Thyroid gland (tissue), 4 donors: ENCODE measurements at regions not wholly inside any gene's neighbourhood (a gene's known extent, or its start where the extent isn't known, plus 50 kb on each side); places are given as distances from the start of the nearest gene placed in this dataset.

Experiments
- DNase-seq, 2 donors: peaks; one replicate each; pipeline ENCODE4 v3.0.0-alpha.2; 2019
- H3K27ac ChIP-seq, 3 donors: fragments of 200-600 bp; sonication (generic); 1 replicate in 2 of 3; 2 replicates in 1 of 3; pipeline ENCODE4 v1.5.1; 2016 to 2019; ENCODE audit warnings: mild to moderate bottlenecking in 1 of 3, moderate library complexity in 1 of 3
- H3K27me3 ChIP-seq: fragments of 200-600 bp; sonication (generic); one replicate; pipeline ENCODE4 v1.5.1; 2019
- H3K36me3 ChIP-seq, 2 donors: fragments of 200-600 bp; sonication (generic); one replicate each; pipeline ENCODE4 v1.5.1; 2016 to 2019
- H3K4me1 ChIP-seq, 2 donors: fragments of 200-600 bp; sonication (generic); one replicate each; pipeline ENCODE4 v1.5.1; 2017 to 2019
- H3K4me3 ChIP-seq, 3 donors: fragments of 200-600 bp; sonication (generic); replicated peaks in 1 of 3; 1 replicate in 2 of 3; 2 replicates in 1 of 3; pipeline ENCODE4 v1.5.1; 2016; ENCODE audit warnings: mild to moderate bottlenecking in 1 of 3
- H3K9me3 ChIP-seq: fragments of 200-600 bp; sonication (generic); one replicate; pipeline ENCODE4 v1.5.1; 2017
- POLR2A ChIP-seq, 2 donors: fragments of 450-650 bp; IDR thresholded peaks; one replicate each; pipeline ENCODE4 v1.6.1; 2017; ENCODE audit warnings: antibody characterized with exemption in 2 of 2, mild to moderate bottlenecking in 2 of 2, moderate library complexity in 1 of 2
- WGBS, 2 donors: methylation state at CpG; one replicate each; pipeline ENCODE4 v1.1.5; 2017; 5-methylcytosine and 5-hydroxymethylcytosine counted together
- intact Hi-C: fragments of 100-400 bp; cut with DNase I; formaldehyde crosslinking; loops from one replicate; pipeline ENCODE4 v1.15.1; 2023
- TF ChIP-seq, protein P1 (sequence below), 6 experiments: fragments of 200-600 bp in 3 of 6; fragments of 450-650 bp in 3 of 6; sonication (generic) in 3 of 6; IDR thresholded peaks; one replicate each; pipeline ENCODE4 v1.5.1; 2016 to 2019; ENCODE audit warnings: antibody characterized with exemption in 6 of 6, mild to moderate bottlenecking in 2 of 6, inconsistent platforms in 1 of 6, moderate library complexity in 1 of 6

DNA sequence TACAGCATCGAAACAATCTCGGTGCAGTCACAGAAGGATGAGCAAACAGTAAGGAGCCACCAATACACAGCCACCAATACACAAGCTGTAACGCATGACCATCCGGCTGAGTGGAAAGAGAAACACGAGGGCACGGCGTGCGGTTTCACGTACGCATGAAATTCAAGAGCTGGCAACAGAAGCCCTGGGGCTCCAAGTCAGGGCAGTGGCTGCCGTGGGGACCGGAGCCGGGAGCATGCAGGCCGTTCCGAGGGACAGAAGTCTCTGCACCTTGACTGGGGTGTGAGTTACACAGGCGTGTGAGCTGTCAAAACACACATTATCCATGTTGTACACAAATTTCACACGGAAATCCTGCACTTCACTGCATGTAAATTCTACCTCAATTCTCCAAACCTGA, 50.6 kb upstream of the METRNL start:
- no peaks in the 10 kb centered on the region for H3K27me3 ChIP-seq
- no peaks in the 10 kb centered on the region for H3K4me1 ChIP-seq
- DNase-seq = no peak
- WGBS, 2 donors = 93 to 96% methylated on average over 17 of the region's 17 CpGs
- no peak overlapping the region for H3K4me3 ChIP-seq
- no peaks in the 10 kb centered on the region for H3K36me3 ChIP-seq
- H3K9me3 ChIP-seq = no peaks in the 10 kb centered on the region
- intact Hi-C loops = no loop called here
- no peak for TF ChIP-seq POLR2A (IDR thresholded peaks at IDR 0.05)
- TF ChIP-seq, protein P1, sequence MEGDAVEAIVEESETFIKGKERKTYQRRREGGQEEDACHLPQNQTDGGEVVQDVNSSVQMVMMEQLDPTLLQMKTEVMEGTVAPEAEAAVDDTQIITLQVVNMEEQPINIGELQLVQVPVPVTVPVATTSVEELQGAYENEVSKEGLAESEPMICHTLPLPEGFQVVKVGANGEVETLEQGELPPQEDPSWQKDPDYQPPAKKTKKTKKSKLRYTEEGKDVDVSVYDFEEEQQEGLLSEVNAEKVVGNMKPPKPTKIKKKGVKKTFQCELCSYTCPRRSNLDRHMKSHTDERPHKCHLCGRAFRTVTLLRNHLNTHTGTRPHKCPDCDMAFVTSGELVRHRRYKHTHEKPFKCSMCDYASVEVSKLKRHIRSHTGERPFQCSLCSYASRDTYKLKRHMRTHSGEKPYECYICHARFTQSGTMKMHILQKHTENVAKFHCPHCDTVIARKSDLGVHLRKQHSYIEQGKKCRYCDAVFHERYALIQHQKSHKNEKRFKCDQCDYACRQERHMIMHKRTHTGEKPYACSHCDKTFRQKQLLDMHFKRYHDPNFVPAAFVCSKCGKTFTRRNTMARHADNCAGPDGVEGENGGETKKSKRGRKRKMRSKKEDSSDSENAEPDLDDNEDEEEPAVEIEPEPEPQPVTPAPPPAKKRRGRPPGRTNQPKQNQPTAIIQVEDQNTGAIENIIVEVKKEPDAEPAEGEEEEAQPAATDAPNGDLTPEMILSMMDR (IDR thresholded peaks at IDR 0.05) = no peak
- H3K27ac ChIP-seq = no peak overlapping the region

DNA sequence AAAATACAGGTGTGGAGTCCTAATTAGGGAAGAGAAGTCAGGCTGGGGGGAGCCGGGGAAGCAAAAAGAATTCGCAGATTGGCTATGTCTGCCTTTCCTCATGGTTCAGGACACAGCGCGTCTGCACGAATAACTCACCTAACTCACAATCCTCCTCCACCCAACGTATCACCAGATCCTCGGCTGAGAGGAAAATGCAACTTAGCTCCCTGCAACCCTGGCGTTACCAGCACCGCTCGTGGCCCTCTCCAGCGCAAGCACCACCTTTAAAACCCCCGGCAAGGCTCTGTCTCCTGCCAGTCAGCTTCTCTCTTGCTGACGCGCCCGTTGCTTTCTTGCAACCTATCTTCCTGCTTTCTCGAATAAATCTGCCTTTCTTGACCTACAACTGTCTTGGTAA, 49.8 kb upstream of the METRNL start:
- Histone ChIP-seq H3K27ac (no peak overlapping the region), H3K4me3 (no peak overlapping the region), H3K4me1 (no peaks in the 10 kb centered on the region), H3K27me3 (no peaks in the 10 kb centered on the region), H3K9me3 (no peaks in the 10 kb centered on the region), H3K36me3 (no peaks in the 10 kb centered on the region)
- intact Hi-C loops = no loop called here
- DNase-seq = no peak
- no peak for TF ChIP-seq POLR2A (IDR thresholded peaks at IDR 0.05)
- TF ChIP-seq, protein P1 (IDR thresholded peaks at IDR 0.05) = no peak
- WGBS, 2 donors = 94 to 97% methylated on average over 16 of the region's 16 CpGs
